K562 (cell line): ENCODE measurements at regions not wholly inside any gene's neighbourhood (a gene's known extent, or its start where the extent isn't known, plus 50 kb on each side); places are given as distances from the start of the nearest gene placed in this dataset.

Source experiments
- ESRRA ChIP-seq: fragments of 450-650 bp; IDR thresholded peaks from 2 replicates; pipeline ENCODE4 v1.6.1; 2014; ENCODE audit warnings: low read depth, mild to moderate bottlenecking, moderate library complexity, borderline replicate concordance
- FOXJ3 ChIP-seq: sonication (generic); formaldehyde crosslinking; IDR thresholded peaks from 2 replicates; pipeline ENCODE4 v1.4.0; 2020; ENCODE audit warnings: mild to moderate bottlenecking, missing genetic modification reagents
- KAT8 ChIP-seq: fragments of 450-650 bp; IDR thresholded peaks from 2 replicates; pipeline ENCODE4 v1.6.1; 2016; ENCODE audit warnings: low read depth, mild to moderate bottlenecking
- MTF1 ChIP-seq: fragments of 250-450 bp; sonication (Bioruptor Pico); IDR thresholded peaks from 2 replicates; pipeline ENCODE4 v1.9.0; 2021; ENCODE audit warnings: moderate library complexity, mild to moderate bottlenecking, inconsistent platforms, borderline replicate concordance
- TEAD4 ChIP-seq, 2 experiments: sonication (generic) in 1 of 2; formaldehyde crosslinking in 1 of 2; IDR thresholded peaks; 2 replicates each; pipeline versions ENCODE4 v1.6.1 to v1.8.0; 2012 to 2022; ENCODE audit warnings: borderline replicate concordance in 1 of 2, inconsistent platforms in 1 of 2, low read length in 1 of 2, mild to moderate bottlenecking in 1 of 2, missing genetic modification reagents in 1 of 2
- ZNF280A ChIP-seq: fragments of 450-650 bp; IDR thresholded peaks from 2 replicates; pipeline ENCODE4 v1.6.1; 2018; ENCODE audit warnings: mild to moderate bottlenecking, low read depth; ENCODE audit not compliant: partially characterized antibody

GRCh38 chr4:154086247-154086646 lies 297.4 kb upstream of the SFRP2 start:
- TF ChIP-seq TEAD4 (IDR thresholded peaks at IDR 0.05; ENCODE audit: low read length) (no peak), TEAD4 (CRISPR knock-in tag; IDR thresholded peaks at IDR 0.05; ENCODE audit: borderline replicate concordance) (no peak), ESRRA (no peak), MTF1 (CRISPR knock-in tag) (no peak), ZNF280A (no peak), KAT8 (no peak), FOXJ3 (no peak)
